ENCODE measurements at regions not wholly inside any gene's neighbourhood (a gene's known extent, or its start where the extent isn't known, plus 50 kb on each side); places are given as distances from the start of the nearest gene placed in this dataset.
"Not testable (repeated sequence)": the region's sequence is repeated elsewhere in the genome, so short reads cannot be mapped to it uniquely, and the experiment has no call there.

GRCh38 chr6:22133357-22133756, 163.5 kb downstream of the PRL start:
- Histone ChIP-seq H3K4me1 (no peaks in the 10 kb centered on the region), H3K36me3 (no peaks in the 10 kb centered on the region), H3K9me3 (no peaks in the 10 kb centered on the region), H3K27ac (replicated peaks in 1 of 4) (no peak overlapping the region), H3K27me3 (no peaks in the 10 kb centered on the region), H3K4me3 (no peak overlapping the region)
- intact Hi-C loops (cut with DNase I) = no loop called here
- no peak for TF ChIP-seq POLR2A (IDR thresholded peaks at IDR 0.05; ENCODE audit: low read depth)
- TF ChIP-seq POLR2AphosphoS5 (IDR thresholded peaks at IDR 0.05) = no peak
- no peak for TF ChIP-seq CTCF (IDR thresholded peaks at IDR 0.05)
- TF ChIP-seq EP300 (IDR thresholded peaks at IDR 0.05) = no peak
- WGBS = 56% methylated on average over 4 of the region's 4 CpGs
- no peak for DNase-seq (ENCODE audit: extremely low spot score)

DNA sequence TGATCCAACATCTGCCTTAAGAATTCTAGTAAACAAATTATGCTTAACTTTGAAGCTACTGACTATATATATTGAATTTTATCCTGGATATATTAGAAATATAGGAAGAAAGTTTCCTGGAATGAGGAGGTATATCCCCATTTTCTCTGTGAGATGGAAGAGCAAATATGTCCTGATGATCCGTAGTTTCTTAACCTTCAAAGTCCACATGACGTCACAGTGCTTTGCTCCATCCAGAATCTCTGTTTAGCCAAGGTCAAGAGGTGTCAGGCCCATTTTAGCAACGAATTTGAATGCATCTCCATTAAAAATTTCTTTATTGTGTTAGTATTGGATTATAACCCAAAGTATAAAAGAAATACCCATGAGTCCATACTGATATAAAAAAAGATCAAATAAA, 162.5 kb downstream of the PRL start:
- H3K36me3 ChIP-seq = no peaks in the 10 kb centered on the region
- 92% methylated on average over 3 of the region's 3 CpGs for whole genome bisulfite sequencing
- H3K27me3 ChIP-seq = no peaks in the 10 kb centered on the region
- H3K9me3 ChIP-seq = no peaks in the 10 kb centered on the region
- no peak overlapping the region for H3K27ac ChIP-seq (replicated peaks in 1 of 4)
- TF ChIP-seq EP300 (IDR thresholded peaks at IDR 0.05) (no peak), POLR2A (IDR thresholded peaks at IDR 0.05; ENCODE audit: low read depth) (no peak), POLR2AphosphoS5 (IDR thresholded peaks at IDR 0.05) (no peak), CTCF (IDR thresholded peaks at IDR 0.05) (no peak)
- no peak for DNase-seq (ENCODE audit: extremely low spot score)
- intact Hi-C loops (cut with DNase I) = no loop called here
- no peak overlapping the region for H3K4me3 ChIP-seq
- H3K4me1 ChIP-seq = no peaks in the 10 kb centered on the region

DNA sequence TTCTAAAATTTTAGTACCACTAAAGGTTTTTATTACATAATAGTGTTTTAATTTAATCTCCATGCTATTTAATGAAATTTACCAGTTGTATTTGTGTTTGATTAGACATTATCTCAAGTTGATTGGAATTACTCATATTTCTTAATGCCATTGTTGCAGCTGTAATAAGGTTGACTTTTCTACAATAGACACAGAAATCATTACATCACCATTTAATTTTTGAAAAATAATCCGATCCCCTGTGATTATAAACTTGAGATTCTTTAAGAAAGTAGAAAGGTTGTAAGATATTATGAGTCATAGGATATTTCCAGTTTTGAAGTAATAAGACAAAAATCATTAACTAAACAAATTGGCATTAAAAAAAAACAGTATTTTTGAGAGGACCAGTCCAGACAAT, 161.4 kb downstream of the PRL start:
- H3K36me3 ChIP-seq = no peaks in the 10 kb centered on the region
- H3K9me3 ChIP-seq = no peaks in the 10 kb centered on the region
- peaks cover 0 to under 1% (median 0%) of the 10 kb centered on the region in 4 donors for H3K4me1 ChIP-seq
- no peaks in the 10 kb centered on the region for H3K27me3 ChIP-seq
- intact Hi-C loops (cut with DNase I) = no loop called here
- DNase-seq (ENCODE audit: extremely low spot score) = no peak
- no peak overlapping the region for H3K4me3 ChIP-seq
- TF ChIP-seq POLR2AphosphoS5 (IDR thresholded peaks at IDR 0.05) = no peak
- no peak for TF ChIP-seq POLR2A (IDR thresholded peaks at IDR 0.05; ENCODE audit: low read depth)
- WGBS = 91% methylated on average over 1 of the region's 1 CpG
- H3K27ac ChIP-seq (replicated peaks in 1 of 4) = no peak overlapping the region

DNA sequence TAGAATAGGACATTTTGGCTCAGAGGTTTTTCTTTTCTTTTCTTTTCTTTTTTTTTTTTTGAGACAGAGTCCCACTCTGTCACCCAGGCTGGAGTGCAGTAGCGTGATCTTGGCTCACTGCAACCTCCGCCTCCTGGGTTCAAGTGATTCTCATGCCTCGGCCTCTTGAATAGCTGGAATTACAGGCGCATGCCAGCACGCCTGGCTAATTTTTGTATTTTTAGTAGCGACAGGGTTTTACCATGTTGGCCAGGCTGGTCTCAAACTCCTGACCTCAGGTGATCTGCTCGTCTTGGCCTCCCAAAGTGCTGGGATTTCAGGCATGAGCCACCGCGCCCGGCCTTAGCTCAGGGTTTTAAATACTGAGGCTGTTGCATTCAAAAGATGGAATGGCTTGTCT, 156.1 kb downstream of the PRL start:
- H3K4me1 ChIP-seq = peaks cover 19 to 26% (median 22%) of the 10 kb centered on the region in 4 donors
- WGBS = 73% methylated on average over 7 of the region's 10 CpGs
- H3K36me3 ChIP-seq; H3K4me3 ChIP-seq; H3K9me3 ChIP-seq; DNase-seq (ENCODE audit: extremely low spot score); H3K27me3 ChIP-seq: not testable (repeated sequence)
- H3K27ac ChIP-seq (replicated peaks in 1 of 4) = peak overlapping the region in 2 of 4 donors; percentile 16 to 49
- intact Hi-C loops (cut with DNase I) = loop anchor here (10.0 kb wide), 1 partner anchor 546 kb away; the partner anchor contains the start of gene SOX4

DNA sequence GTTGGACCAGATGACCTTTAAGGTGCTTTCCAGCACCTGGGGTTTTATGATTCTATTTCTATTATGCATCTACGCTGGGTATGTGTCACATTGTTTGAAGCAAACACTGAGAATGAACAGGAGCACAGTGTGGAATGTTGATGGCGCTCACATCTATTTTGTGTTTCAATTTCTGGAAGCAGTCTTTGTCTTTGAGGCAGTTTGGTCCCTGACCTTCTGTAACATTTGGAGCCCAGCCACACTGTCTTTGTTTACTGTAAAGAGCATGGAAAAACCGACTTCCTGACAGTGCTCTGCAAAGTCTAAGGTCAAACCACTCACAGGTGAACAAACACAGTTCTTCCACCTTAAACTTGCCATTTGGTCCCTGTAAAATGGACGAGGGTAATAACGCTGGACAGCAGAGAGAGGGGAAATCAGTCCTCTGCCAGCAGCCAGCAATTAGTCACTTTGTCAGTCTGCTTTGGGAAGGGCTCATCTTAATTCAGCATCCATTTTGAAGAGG, 155.5 kb downstream of the PRL start:
- 23% methylated on average over 4 of the region's 5 CpGs for WGBS
- intact Hi-C loops (cut with DNase I) = loop anchor here (10.0 kb wide), 1 partner anchor 546 kb away; the partner anchor contains the start of gene SOX4
- Histone ChIP-seq H3K27ac (replicated peaks in 1 of 4) (peak overlapping the region in 3 of 4 donors; percentile 4 to 49 (median 16)), H3K4me1 (peaks cover 24 to 32% (median 28%) of the 10 kb centered on the region in 4 donors), H3K36me3 (no peaks in the 10 kb centered on the region), H3K27me3 (no peaks in the 10 kb centered on the region), H3K4me3 (no peak overlapping the region), H3K9me3 (no peaks in the 10 kb centered on the region)
- TF ChIP-seq POLR2A (IDR thresholded peaks at IDR 0.05; ENCODE audit: low read depth) = no peak
- peak; percentile 7 to 26 for TF ChIP-seq POLR2AphosphoS5 (IDR thresholded peaks at IDR 0.05)
- no peak for DNase-seq (ENCODE audit: extremely low spot score)

DNA sequence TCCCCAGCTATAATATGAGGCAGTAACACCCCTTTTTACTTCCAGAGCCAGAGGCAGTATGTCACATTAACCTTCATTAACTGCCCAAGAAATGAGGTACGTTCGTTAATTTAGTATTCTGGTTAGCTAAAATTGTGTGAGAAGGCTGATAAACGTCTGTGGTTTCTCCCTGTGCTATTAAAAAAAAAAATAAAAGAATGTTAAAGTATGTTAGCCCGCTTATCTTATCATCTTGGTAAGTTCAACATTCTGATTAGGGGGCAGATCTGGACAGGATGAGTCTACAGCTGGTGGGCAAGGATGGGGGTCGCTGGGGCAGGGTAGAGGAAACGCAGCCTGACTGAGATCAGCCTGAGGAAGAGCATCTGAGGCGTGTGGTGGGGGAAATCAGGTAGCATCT, 154.0 kb downstream of the PRL start:
- TF ChIP-seq EP300 (IDR thresholded peaks at IDR 0.05) (no peak), POLR2AphosphoS5 (IDR thresholded peaks at IDR 0.05) (no peak), POLR2A (IDR thresholded peaks at IDR 0.05; ENCODE audit: low read depth) (no peak), CTCF (IDR thresholded peaks at IDR 0.05) (no peak)
- Histone ChIP-seq H3K4me1 (peaks cover 32 to 46% (median 36%) of the 10 kb centered on the region in 4 donors), H3K36me3 (no peaks in the 10 kb centered on the region), H3K27me3 (no peaks in the 10 kb centered on the region), H3K27ac (replicated peaks in 1 of 4) (no peak overlapping the region), H3K9me3 (no peaks in the 10 kb centered on the region), H3K4me3 (no peak overlapping the region)
- intact Hi-C loops (cut with DNase I) = loop anchor here (10.0 kb wide), 1 partner anchor 548 kb away; the partner anchor contains the start of gene SOX4
- DNase-seq (ENCODE audit: extremely low spot score) = no peak
- 84% methylated on average over 7 of the region's 7 CpGs for WGBS

Data from esophagus muscularis mucosa (tissue), 4 donors.